ENCODE measurements at regions not wholly inside any gene's neighbourhood (a gene's known extent, or its start where the extent isn't known, plus 50 kb on each side); places are given as distances from the start of the nearest gene placed in this dataset.

DNA sequence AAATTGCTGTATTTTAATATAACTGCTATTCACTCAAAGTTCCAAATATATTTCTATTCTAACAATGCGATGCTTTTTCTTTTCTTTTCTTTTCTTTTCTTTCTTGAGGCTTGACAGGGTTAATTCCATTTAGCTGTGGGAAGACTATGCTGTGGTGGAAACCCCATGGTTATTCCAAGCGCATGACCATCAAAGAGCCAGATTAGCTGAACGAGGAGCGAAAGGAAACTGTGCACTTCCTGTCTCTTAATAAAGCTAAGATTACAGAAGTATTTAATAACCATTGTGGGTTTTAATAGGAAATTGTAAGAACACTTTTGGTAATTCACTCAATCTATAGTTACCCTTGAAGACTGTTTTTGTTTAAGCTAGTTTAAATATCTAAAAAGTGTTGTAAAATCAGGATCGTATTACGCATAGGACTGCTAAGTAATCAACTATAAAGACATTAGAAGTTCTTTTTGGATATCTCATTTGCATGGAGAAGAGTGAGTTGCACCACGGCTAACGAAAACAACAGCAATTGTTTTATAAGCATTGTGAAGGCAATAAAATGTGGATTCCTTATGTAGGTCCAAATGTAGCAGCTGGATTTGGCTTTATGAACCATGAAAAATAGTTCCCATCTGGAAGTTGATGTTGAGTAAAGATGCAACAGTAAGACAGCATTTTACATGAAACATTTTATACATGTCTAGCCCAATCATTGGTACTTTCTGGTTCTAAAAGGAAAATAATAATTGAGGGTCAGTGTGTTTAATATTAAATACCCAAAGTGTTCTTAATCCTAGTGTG lies 105.4 kb downstream of the ZIC1 start:
- H3K36me3 ChIP-seq (ENCODE audit: control insufficient read depth in 2 of 2, insufficient read depth in 2 of 2, low read length in 1 of 2): no peaks in the 10 kb centered on the region
- H4K20me1 ChIP-seq (ENCODE audit: control insufficient read depth, insufficient read depth): no peaks in the 10 kb centered on the region
- no peak overlapping the region for H3K4me2 ChIP-seq (ENCODE audit: control insufficient read depth, insufficient read depth)
- no peaks in the 10 kb centered on the region for H3K27me3 ChIP-seq (replicated peaks in 1 of 2; ENCODE audit: control insufficient read depth in 2 of 2, insufficient read depth in 2 of 2, low read length in 1 of 2)
- TF ChIP-seq RELA (IDR thresholded peaks at IDR 0.05; ENCODE audit: borderline replicate concordance, partially characterized antibody): no peak
- TF ChIP-seq, protein P1, sequence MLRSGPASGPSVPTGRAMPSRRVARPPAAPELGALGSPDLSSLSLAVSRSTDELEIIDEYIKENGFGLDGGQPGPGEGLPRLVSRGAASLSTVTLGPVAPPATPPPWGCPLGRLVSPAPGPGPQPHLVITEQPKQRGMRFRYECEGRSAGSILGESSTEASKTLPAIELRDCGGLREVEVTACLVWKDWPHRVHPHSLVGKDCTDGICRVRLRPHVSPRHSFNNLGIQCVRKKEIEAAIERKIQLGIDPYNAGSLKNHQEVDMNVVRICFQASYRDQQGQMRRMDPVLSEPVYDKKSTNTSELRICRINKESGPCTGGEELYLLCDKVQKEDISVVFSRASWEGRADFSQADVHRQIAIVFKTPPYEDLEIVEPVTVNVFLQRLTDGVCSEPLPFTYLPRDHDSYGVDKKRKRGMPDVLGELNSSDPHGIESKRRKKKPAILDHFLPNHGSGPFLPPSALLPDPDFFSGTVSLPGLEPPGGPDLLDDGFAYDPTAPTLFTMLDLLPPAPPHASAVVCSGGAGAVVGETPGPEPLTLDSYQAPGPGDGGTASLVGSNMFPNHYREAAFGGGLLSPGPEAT (IDR thresholded peaks at IDR 0.05; ENCODE audit: low read depth): no peak
- TF ChIP-seq, protein P2, sequence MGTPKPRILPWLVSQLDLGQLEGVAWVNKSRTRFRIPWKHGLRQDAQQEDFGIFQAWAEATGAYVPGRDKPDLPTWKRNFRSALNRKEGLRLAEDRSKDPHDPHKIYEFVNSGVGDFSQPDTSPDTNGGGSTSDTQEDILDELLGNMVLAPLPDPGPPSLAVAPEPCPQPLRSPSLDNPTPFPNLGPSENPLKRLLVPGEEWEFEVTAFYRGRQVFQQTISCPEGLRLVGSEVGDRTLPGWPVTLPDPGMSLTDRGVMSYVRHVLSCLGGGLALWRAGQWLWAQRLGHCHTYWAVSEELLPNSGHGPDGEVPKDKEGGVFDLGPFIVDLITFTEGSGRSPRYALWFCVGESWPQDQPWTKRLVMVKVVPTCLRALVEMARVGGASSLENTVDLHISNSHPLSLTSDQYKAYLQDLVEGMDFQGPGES (IDR thresholded peaks at IDR 0.05): no peak
- TF ChIP-seq EP300 (IDR thresholded peaks at IDR 0.05; ENCODE audit: borderline replicate concordance in 1 of 2, control insufficient read depth in 1 of 2, low read depth in 2 of 2, low read length in 2 of 2): no peak
- no peak for TF ChIP-seq MYB (IDR thresholded peaks at IDR 0.05; ENCODE audit: borderline replicate concordance, low read depth, low read length)
- H2AFZ ChIP-seq (ENCODE audit: control insufficient read depth, low read depth, low read length): no peak overlapping the region
- ChIA-PET POLR2A (no interaction called here), RAD21 (ENCODE audit: unreplicated experiment) (no interaction called here), CTCF (no interaction called here), SMC1A (ENCODE audit: uncharacterized antibody, unreplicated experiment) (no interaction called here)
- 61% methylated on average over 8 of the region's 8 CpGs for WGBS (ENCODE audit: insufficient coverage, insufficient replicate concordance, low lambda C conversion rate, missing lambda C conversion rate)
- no peak for DNase-seq (ENCODE audit: low read depth, low spot score)
- H3K4me1 ChIP-seq (ENCODE audit: control insufficient read depth, insufficient read depth, low read length): no peaks in the 10 kb centered on the region
- in situ Hi-C loops (cut with MboI): no loop called here
- BruUV-seq (replicated peaks): no TSS peak
- no peaks in the 10 kb centered on the region for H3K9me3 ChIP-seq (replicated peaks; ENCODE audit: control insufficient read depth, insufficient read depth, low read length)
- no peak for FAIRE-seq
- H3K27ac ChIP-seq (ENCODE audit: control insufficient read depth, insufficient read depth): no peak overlapping the region
- H3K79me2 ChIP-seq (ENCODE audit: control insufficient read depth, insufficient read depth, low read length): no peaks in the 10 kb centered on the region
- H3K9ac ChIP-seq (ENCODE audit: control insufficient read depth, insufficient read depth, low read length): no peak overlapping the region
- no peak for ATAC-seq
- intact Hi-C loops (cut with micrococcal nuclease; ENCODE audit: unreplicated experiment): no loop called here
- no peak overlapping the region for H3K4me3 ChIP-seq
